Fibroblast of villous mesenchyme (primary cell): ENCODE measurements at regions not wholly inside any gene's neighbourhood (a gene's known extent, or its start where the extent isn't known, plus 50 kb on each side); places are given as distances from the start of the nearest gene placed in this dataset.

Source experiments
- DNase-seq: peaks from one replicate; pipeline ENCODE4 v3.0.0-alpha.2; 2010; ENCODE audit warnings: low read depth
- H3K4me3 ChIP-seq: 2 replicates; pipeline ENCODE4 v1.5.1; 2011; ENCODE audit warnings: low read depth, mild to moderate bottlenecking, low read length
- CTCF ChIP-seq: IDR thresholded peaks from 2 replicates; pipeline ENCODE4 v1.5.1; 2012; ENCODE audit warnings: low read depth, mild to moderate bottlenecking, low read length; ENCODE audit not compliant: insufficient read depth

- no peak for TF ChIP-seq CTCF
- DNase-seq = peak; percentile 71
- H3K4me3 ChIP-seq = no peak overlapping the region
Measured at GRCh38 chr12:115135800-115136211, 451.8 kb upstream of the TBX3 start.

GRCh38 chr12:115134298-115134697 is 450.3 kb upstream of the TBX3 start:
- DNase-seq = no peak
- no peak overlapping the region for H3K4me3 ChIP-seq
- TF ChIP-seq CTCF = no peak

GRCh38 chr12:115132905-115133304 is 448.9 kb upstream of the TBX3 start:
- TF ChIP-seq CTCF = no peak
- no peak for DNase-seq
- no peak overlapping the region for H3K4me3 ChIP-seq

GRCh38 chr12:115132145-115132544 is 448.2 kb upstream of the TBX3 start:
- no peak for TF ChIP-seq CTCF
- H3K4me3 ChIP-seq = no peak overlapping the region
- DNase-seq = no peak

GRCh38 chr12:115129727-115130126 is 445.8 kb upstream of the TBX3 start:
- DNase-seq = peak; percentile 22
- no peak overlapping the region for H3K4me3 ChIP-seq
- no peak for TF ChIP-seq CTCF

GRCh38 chr12:115121053-115121452 is 437.1 kb upstream of the TBX3 start:
- no peak for TF ChIP-seq CTCF
- H3K4me3 ChIP-seq = no peak overlapping the region
- no peak for DNase-seq

GRCh38 chr12:115118177-115118724 is 434.3 kb upstream of the TBX3 start:
- DNase-seq = no peak
- H3K4me3 ChIP-seq = no peak overlapping the region
- no peak for TF ChIP-seq CTCF
